Esophagus squamous epithelium (tissue), 5 donors: ENCODE measurements at regions not wholly inside any gene's neighbourhood (a gene's known extent, or its start where the extent isn't known, plus 50 kb on each side); places are given as distances from the start of the nearest gene placed in this dataset.

ENCODE experiments used
- DNase-seq: peaks from one replicate; lab custom pipeline; 2025; lab: John Stamatoyannopoulos, UW
- H3K27ac ChIP-seq, 4 donors: fragments of 200-600 bp; sonication (generic); one replicate each; pipeline ENCODE4 v1.5.1; 2016 to 2019; ENCODE audit warnings: mild to moderate bottlenecking in 1 of 4
- H3K27me3 ChIP-seq, 4 donors: fragments of 200-600 bp; sonication (generic); 1 replicate in 3 of 4; 2 replicates in 1 of 4; pipeline versions ENCODE4 v1.5.1 to v1.6.0; 2017 to 2021; ENCODE audit warnings: antibody characterized with exemption in 1 of 4
- H3K36me3 ChIP-seq, 3 donors: fragments of 200-600 bp; sonication (generic); one replicate each; pipeline ENCODE4 v1.5.1; 2016 to 2019
- H3K4me1 ChIP-seq, 3 donors: fragments of 200-600 bp; sonication (generic); one replicate each; pipeline ENCODE4 v1.5.1; 2017 to 2019
- H3K4me3 ChIP-seq, 4 donors: fragments of 200-600 bp; sonication (generic); 1 replicate in 3 of 4; 2 replicates in 1 of 4; pipeline ENCODE4 v1.5.1; 2016 to 2019; ENCODE audit warnings: mild to moderate bottlenecking in 2 of 4, moderate library complexity in 1 of 4
- H3K9me3 ChIP-seq, 3 donors: fragments of 200-600 bp; sonication (generic); one replicate each; pipeline ENCODE4 v1.5.1; 2016 to 2019
- CTCF ChIP-seq, 6 experiments: fragments of 450-650 bp in 4 of 6; fragments of 200-600 bp in 2 of 6; sonication (generic) in 2 of 6; IDR thresholded peaks; one replicate each; pipeline ENCODE4 v1.5.1; 2016 to 2019; ENCODE audit warnings: antibody characterized with exemption in 6 of 6, mild to moderate bottlenecking in 4 of 6, moderate library complexity in 4 of 6
- POLR2A ChIP-seq, 4 donors: fragments of 450-650 bp; IDR thresholded peaks; one replicate each; pipeline ENCODE4 v1.6.1; 2017; ENCODE audit warnings: antibody characterized with exemption in 4 of 4, mild to moderate bottlenecking in 4 of 4, moderate library complexity in 3 of 4
- WGBS, 2 donors: methylation state at CpG; one replicate each; pipeline ENCODE4 v1.1.5; 2018; 5-methylcytosine and 5-hydroxymethylcytosine counted together
- intact Hi-C: fragments of 100-400 bp; cut with DNase I; formaldehyde crosslinking; loops from one replicate; pipeline ENCODE4 v1.15.0; 2022
- donor health status: DM: yes; HTN: yes; CAD: no.

GRCh38 chr15:79659691-79660090, 227.6 kb downstream of the MINAR1 start:
- 75 to 80% methylated on average over 2 of the region's 2 CpGs for WGBS, 2 donors
- no peaks in the 10 kb centered on the region for H3K4me1 ChIP-seq
- H3K36me3 ChIP-seq = no peaks in the 10 kb centered on the region
- TF ChIP-seq CTCF (IDR thresholded peaks at IDR 0.05) (no peak), POLR2A (IDR thresholded peaks at IDR 0.05) (no peak)
- intact Hi-C loops = no loop called here
- no peak overlapping the region for H3K27ac ChIP-seq
- no peaks in the 10 kb centered on the region for H3K9me3 ChIP-seq
- peaks cover 0 to 5% (median 0%) of the 10 kb centered on the region in 4 donors for H3K27me3 ChIP-seq
- no peak overlapping the region for H3K4me3 ChIP-seq
- DNase-seq = no peak

DNA sequence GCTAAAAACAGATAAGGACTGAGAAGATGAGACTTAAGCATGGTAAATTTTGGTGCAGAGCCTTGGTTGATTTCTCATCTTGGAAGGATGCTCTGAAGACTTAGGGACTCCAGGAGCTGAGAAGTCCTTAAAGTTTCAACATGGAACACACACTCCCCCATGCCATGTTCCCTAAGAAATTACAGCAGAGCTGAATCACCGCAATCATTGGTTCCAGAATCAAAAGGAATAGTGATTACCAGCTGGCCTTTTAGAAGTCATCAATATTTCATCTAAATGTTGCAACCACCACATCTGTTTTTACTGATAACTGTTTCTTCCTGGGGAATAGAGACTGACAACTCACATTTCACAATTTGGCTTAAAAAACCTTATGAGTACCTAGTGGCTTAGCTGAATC, 229.3 kb downstream of the MINAR1 start:
- H3K4me1 ChIP-seq = no peaks in the 10 kb centered on the region
- peaks cover 0 to 2% (median 0%) of the 10 kb centered on the region in 4 donors for H3K27me3 ChIP-seq
- DNase-seq = no peak
- no peak overlapping the region for H3K4me3 ChIP-seq
- no peak overlapping the region for H3K27ac ChIP-seq
- TF ChIP-seq CTCF (IDR thresholded peaks at IDR 0.05) (no peak), POLR2A (IDR thresholded peaks at IDR 0.05) (no peak)
- intact Hi-C loops = no loop called here
- H3K36me3 ChIP-seq = no peaks in the 10 kb centered on the region
- no peaks in the 10 kb centered on the region for H3K9me3 ChIP-seq
- 85 to 93% methylated on average over 1 of the region's 1 CpG for WGBS, 2 donors

DNA sequence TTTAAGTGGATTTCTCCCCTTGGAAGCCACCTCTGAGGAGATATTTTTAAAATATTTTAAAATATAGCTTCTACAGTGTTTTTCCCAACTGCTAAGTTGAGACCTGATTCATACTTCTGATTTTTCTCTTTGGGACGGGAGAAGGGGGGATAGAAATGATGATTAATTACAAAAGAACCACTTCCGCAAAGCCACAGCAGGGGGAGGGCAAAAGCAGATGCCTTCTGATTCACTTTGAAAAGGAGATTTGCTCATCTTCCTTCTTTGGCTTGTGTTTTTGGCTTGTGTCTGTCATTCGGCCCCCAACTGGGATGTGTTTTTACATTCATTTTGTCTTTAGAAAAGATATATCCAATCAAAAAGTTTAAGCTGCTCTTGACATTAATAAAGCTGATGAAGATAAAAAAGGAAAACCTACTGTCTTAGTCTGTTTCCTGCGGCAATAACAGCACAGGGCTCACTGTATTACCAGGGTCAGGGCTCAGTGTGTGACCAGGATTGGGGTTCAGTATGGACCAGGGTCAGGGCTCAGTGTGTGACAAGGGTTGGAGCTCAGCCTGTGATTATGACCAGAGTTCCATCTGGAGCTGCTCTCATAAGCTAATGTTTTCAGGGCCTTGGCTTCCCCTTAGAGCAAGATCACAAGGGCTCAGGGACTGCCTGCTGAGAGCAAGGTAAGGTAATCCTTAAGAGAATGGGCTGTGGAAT, 223.2 kb downstream of the MTHFS start:
- no peaks in the 10 kb centered on the region for H3K9me3 ChIP-seq
- TF ChIP-seq POLR2A (IDR thresholded peaks at IDR 0.05) (no peak), CTCF (IDR thresholded peaks at IDR 0.05) (no peak)
- H3K4me3 ChIP-seq = no peak overlapping the region
- H3K27ac ChIP-seq = no peak overlapping the region
- H3K4me1 ChIP-seq = no peaks in the 10 kb centered on the region
- H3K27me3 ChIP-seq = peaks cover 0 to 22% (median 0%) of the 10 kb centered on the region in 4 donors
- 40 to 42% methylated on average over 4 of the region's 4 CpGs for WGBS, 2 donors
- DNase-seq = no peak
- H3K36me3 ChIP-seq = no peaks in the 10 kb centered on the region
- intact Hi-C loops = no loop called here

DNA sequence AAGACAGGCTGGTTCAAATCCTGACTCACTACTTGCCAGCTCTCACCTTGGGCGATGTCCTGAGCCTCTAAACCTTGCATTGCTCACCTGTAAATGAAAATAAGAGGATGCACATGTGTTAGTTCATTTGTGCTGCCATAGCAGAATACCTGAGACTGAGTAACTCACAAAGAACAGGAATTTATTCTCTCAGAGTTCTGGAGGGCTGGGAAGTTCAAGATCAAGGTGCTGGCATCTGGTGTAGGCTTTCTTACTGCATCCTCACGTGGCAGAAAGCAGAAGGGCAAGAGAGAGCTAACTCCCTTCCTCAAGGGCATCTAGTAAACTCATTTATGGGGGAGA, 222.7 kb downstream of the MTHFS start:
- no peaks in the 10 kb centered on the region for H3K36me3 ChIP-seq
- no peak for DNase-seq
- peaks cover 0 to 22% (median 0%) of the 10 kb centered on the region in 4 donors for H3K27me3 ChIP-seq
- 31 to 47% methylated on average over 2 of the region's 2 CpGs for WGBS, 2 donors
- H3K4me1 ChIP-seq = no peaks in the 10 kb centered on the region
- H3K4me3 ChIP-seq = no peak overlapping the region
- H3K27ac ChIP-seq = no peak overlapping the region
- H3K9me3 ChIP-seq = no peaks in the 10 kb centered on the region
- intact Hi-C loops = no loop called here
- TF ChIP-seq POLR2A (IDR thresholded peaks at IDR 0.05) = no peak
- TF ChIP-seq CTCF (IDR thresholded peaks at IDR 0.05) = no peak

- 59 to 71% methylated on average over 5 of the region's 5 CpGs for WGBS, 2 donors
- Histone ChIP-seq H3K27me3 (peaks cover 0 to 18% (median 0%) of the 10 kb centered on the region in 4 donors), H3K27ac (no peak overlapping the region), H3K36me3 (no peaks in the 10 kb centered on the region), H3K4me1 (no peaks in the 10 kb centered on the region), H3K9me3 (no peaks in the 10 kb centered on the region), H3K4me3 (no peak overlapping the region)
- TF ChIP-seq POLR2A (IDR thresholded peaks at IDR 0.05) (no peak), CTCF (IDR thresholded peaks at IDR 0.05) (no peak)
- DNase-seq = no peak
- intact Hi-C loops = no loop called here
These were observed 220.8 kb downstream of the MTHFS start for GRCh38 chr15:79675982-79676381.
